SH-SY5Y (cell line): ENCODE measurements at regions not wholly inside any gene's neighbourhood (a gene's known extent, or its start where the extent isn't known, plus 50 kb on each side); places are given as distances from the start of the nearest gene placed in this dataset.

Source experiments
- GATA2 ChIP-seq: IDR thresholded peaks from 2 replicates; pipeline ENCODE4 v1.6.1; 2011; ENCODE audit warnings: mild to moderate bottlenecking, low read depth, low read length
- GATA3 ChIP-seq: IDR thresholded peaks from 2 replicates; pipeline ENCODE4 v1.6.1; 2011; ENCODE audit warnings: low read depth, mild to moderate bottlenecking, low read length, moderate library complexity

DNA sequence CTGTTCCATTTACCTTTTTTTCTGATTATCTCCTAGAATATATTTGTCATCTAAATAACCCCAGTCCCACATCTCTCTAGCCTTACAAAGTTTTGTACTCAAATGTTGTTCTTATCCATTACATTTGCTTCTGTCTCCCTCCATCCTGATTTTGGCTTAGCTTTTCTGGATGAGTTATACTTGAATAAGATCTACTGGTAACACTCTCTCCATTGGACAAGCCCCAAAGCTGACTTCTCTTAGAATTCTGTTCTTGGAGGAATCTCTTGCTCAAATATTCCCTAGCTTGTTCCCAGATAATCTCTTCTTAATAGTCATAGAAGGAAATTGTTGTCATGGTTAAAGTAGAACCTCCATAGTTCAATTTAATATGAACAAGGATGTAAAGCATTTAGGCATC is 115.5 kb upstream of the HS3ST1 start:
- no peak for TF ChIP-seq GATA2

- TF ChIP-seq GATA3, result no peak
- no peak for TF ChIP-seq GATA2
Observed at GRCh38 chr4:11543706-11544105, 115.0 kb upstream of the HS3ST1 start.

DNA sequence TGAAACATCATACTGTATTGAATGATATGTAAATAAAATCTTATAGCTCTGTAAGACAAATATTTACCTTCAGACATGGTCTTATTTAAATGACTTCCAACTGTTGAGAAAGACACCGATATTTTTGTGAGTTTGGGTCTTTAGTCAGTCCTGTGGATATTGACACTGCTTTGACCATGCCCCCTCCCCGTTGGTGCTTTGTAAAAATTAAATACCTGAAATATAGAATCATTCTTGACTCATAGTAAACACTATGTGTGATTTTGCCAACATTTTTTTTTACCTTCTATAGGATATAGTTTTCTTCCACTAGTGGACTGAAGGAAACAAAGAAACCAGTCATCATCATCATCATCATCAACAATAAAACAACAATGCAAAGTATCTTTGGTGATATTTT is 114.3 kb upstream of the HS3ST1 start:
- TF ChIP-seq GATA2, result no peak
- TF ChIP-seq GATA3, result no peak

GRCh38 chr4:11537846-11538245 is 109.2 kb upstream of the HS3ST1 start:
- TF ChIP-seq GATA3, result no peak

GRCh38 chr4:11535333-11535732 is 106.6 kb upstream of the HS3ST1 start:
- no peak for TF ChIP-seq GATA2

GRCh38 chr4:11534623-11535302 is 106.1 kb upstream of the HS3ST1 start:
- no peak for TF ChIP-seq GATA2
- no peak for TF ChIP-seq GATA3

DNA sequence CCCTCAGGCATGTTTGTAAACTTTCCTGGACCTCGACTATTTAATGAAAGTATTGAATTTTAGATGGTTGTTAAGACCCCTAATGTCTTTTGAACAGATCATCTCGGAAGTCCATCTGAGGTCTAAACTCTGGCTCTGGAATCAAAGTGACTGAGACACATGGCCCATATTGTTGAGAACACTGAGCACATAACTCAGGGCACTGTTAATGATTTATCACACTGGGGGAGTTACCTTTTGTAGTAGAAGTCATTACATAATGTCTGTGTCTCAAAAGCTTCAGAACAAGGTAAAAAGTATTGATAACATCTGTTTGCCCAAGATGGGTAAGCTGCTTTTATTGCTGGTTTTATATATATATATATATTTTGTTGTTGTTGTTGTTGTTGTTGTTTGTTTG is 103.4 kb upstream of the HS3ST1 start:
- TF ChIP-seq GATA2 (no peak), GATA3 (no peak)

DNA sequence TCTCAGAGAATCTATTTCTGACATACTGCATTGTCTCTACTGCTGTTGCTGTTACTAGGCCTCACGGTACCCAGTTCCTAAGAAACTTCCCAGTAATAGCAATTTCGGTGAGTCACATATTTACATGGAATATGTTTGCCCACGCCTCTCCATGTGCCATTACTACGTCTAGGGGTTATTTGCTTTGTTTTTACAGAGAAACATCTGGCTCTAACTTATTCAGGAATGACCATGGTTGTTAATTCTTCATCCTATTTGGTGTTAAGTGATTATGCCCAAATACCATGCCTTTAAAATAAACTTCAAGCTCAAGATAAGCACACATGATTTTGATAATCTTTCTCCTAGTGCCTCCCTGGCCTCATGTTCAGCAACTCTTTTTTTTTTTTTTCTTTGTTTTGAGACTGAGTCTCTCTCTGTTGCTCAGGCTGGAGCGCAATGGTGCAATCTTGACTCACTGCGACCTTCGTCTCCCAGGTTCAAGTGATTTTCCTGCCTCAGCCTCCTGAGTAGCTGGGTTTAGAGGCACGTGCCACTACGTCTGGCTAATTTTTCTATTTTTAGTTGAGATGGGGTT is 101.0 kb upstream of the HS3ST1 start:
- TF ChIP-seq GATA3 (no peak), GATA2 (no peak)

DNA sequence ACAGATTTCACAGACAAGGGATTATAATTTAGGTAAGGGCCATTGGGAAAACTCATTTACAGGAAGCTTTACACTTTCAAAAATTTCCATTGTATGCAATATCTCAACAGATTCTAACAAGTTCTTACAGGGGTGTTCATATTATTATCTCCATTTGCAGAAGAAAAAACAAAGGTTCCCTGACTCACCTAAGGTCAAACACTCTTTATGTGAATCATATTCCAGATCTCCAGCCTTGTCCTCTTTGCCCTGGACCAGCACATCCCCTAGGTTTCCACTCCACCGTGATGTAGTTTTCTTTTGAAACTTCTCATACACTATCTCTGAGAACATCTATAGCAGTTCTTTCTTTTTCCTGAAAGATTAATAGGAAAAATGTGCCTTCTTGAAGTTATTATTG is 96.4 kb upstream of the HS3ST1 start:
- TF ChIP-seq GATA3, result no peak
- TF ChIP-seq GATA2, result no peak

DNA sequence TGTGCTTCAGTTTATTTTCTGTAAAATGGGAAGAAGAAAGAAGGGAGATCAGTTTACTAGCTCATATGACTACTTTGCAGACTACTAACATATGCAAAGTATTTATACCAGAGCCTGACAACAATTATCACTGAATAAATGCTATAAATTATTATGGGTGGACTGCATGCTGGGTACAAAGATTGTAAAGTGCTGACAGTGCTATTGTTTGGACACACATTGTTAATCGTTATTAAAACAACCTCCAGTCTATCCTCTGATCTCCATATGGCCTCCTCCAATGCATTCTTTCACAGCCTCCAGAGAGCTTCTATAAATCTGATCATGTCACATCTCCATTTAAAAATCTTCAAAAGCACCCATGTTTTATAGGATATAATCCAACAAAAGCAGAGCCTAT is 90.1 kb upstream of the HS3ST1 start:
- TF ChIP-seq GATA2 (no peak), GATA3 (no peak)

GRCh38 chr4:11514779-11515419 is 86.2 kb upstream of the HS3ST1 start:
- TF ChIP-seq GATA2 (no peak), GATA3 (no peak)

DNA sequence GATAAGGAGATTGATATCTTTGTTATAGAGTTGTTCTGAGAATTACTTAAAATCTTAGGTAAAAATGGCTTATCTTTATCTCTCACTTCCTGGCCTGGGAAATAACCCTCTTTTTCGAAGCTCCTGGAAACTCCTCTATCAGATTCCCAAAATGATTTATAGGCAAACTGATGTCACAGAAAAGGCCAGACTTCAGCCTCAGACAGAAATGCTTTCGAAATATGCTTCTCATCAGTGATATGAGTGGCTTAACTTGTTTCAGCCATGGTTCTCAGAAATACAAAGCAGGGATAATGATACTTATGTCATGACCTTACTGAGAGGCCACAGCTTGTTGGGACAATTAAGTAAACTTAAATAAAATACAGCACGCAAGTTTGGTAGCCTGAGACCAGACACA is 85.3 kb upstream of the HS3ST1 start:
- TF ChIP-seq GATA2 (no peak), GATA3 (no peak)

- TF ChIP-seq GATA2 (no peak), GATA3 (no peak)
Observed at GRCh38 chr4:11512871-11513270, 84.2 kb upstream of the HS3ST1 start.

DNA sequence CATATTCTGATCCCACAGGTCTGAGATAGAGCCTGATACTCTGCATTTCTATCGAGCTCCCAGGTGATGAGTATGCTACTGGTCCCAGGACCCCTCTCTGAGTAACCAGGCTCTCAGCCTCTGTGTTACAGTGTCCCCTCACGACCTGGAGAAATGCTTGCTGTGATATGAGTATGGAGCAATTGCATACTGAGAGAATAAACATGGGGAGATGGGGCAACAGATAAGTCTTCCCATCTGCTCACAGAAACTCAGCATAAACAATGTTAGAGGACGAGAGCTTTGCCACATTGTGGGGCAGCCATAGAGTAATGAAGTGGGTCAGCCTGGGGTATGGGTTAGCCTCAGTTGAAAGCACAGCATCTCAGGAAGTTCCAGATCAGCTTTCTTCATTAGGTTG is 82.6 kb upstream of the HS3ST1 start:
- no peak for TF ChIP-seq GATA3
- TF ChIP-seq GATA2, result no peak

- TF ChIP-seq GATA2, result no peak
- TF ChIP-seq GATA3, result no peak
Observed at GRCh38 chr4:11507920-11508319, 79.2 kb upstream of the HS3ST1 start.
